Testis (tissue), 2 donors: ENCODE measurements at regions not wholly inside any gene's neighbourhood (a gene's known extent, or its start where the extent isn't known, plus 50 kb on each side); places are given as distances from the start of the nearest gene placed in this dataset.

ENCODE experiments used
- POLR2A ChIP-seq: fragments of 450-650 bp; IDR thresholded peaks from one replicate; pipeline ENCODE4 v1.6.1; 2017; ENCODE audit warnings: antibody characterized with exemption, mild to moderate bottlenecking, moderate library complexity
- TF ChIP-seq, protein P1 (sequence below), 3 experiments: fragments of 450-650 bp in 2 of 3; fragments of 200-600 bp in 1 of 3; sonication (generic) in 1 of 3; IDR thresholded peaks; one replicate each; pipeline ENCODE4 v1.5.1; 2016 to 2019; ENCODE audit warnings: antibody characterized with exemption in 3 of 3, mild to moderate bottlenecking in 2 of 3, moderate library complexity in 1 of 3

DNA sequence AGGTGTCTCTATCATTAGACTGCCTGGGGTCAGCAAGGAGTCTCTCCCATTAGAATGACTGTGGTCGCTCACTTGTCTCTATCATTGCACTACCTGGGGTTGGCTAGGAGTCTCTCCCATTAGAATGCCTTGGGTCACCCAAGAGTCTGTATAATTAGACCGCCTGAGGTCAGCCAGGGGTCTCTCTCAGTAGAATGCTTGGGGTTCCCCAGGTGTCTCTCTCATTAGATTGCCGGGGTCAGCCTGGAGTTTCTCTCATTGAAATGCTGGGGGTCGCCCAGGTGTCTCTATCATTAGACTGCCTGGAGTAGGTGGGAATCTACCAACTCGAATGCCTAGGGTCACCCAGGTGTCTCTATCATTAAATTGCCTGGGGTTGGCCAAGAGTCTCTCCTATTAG lies 2231.6 kb downstream of the TP53TG3F start:
- TF ChIP-seq, protein P1, sequence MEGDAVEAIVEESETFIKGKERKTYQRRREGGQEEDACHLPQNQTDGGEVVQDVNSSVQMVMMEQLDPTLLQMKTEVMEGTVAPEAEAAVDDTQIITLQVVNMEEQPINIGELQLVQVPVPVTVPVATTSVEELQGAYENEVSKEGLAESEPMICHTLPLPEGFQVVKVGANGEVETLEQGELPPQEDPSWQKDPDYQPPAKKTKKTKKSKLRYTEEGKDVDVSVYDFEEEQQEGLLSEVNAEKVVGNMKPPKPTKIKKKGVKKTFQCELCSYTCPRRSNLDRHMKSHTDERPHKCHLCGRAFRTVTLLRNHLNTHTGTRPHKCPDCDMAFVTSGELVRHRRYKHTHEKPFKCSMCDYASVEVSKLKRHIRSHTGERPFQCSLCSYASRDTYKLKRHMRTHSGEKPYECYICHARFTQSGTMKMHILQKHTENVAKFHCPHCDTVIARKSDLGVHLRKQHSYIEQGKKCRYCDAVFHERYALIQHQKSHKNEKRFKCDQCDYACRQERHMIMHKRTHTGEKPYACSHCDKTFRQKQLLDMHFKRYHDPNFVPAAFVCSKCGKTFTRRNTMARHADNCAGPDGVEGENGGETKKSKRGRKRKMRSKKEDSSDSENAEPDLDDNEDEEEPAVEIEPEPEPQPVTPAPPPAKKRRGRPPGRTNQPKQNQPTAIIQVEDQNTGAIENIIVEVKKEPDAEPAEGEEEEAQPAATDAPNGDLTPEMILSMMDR (IDR thresholded peaks at IDR 0.05) = no peak
- TF ChIP-seq POLR2A = no peak
